Neural cell (in vitro differentiated cells): ENCODE measurements at regions not wholly inside any gene's neighbourhood (a gene's known extent, or its start where the extent isn't known, plus 50 kb on each side); places are given as distances from the start of the nearest gene placed in this dataset.

Experiments used
- CTCF ChIP-seq: fragments of 450-650 bp; IDR thresholded peaks from 2 replicates; pipeline ENCODE4 v1.5.1; 2014; ENCODE audit warnings: antibody characterized with exemption, mild to moderate bottlenecking, moderate library complexity; ENCODE audit not compliant: poor library complexity, severe bottlenecking
- EP300 ChIP-seq: fragments of 450-650 bp; conservative IDR thresholded peaks from 2 replicates; pipeline ENCODE4 v1.6.1; 2014; ENCODE audit warnings: antibody characterized with exemption, mild to moderate bottlenecking, moderate library complexity; ENCODE audit not compliant: poor library complexity, severe bottlenecking

GRCh38 chr2:128832946-128833663 is 514.4 kb upstream of the HS6ST1 start:
- TF ChIP-seq CTCF (no peak), EP300 (no peak)
